IPS-18a (cell line): ENCODE measurements at regions not wholly inside any gene's neighbourhood (a gene's known extent, or its start where the extent isn't known, plus 50 kb on each side); places are given as distances from the start of the nearest gene placed in this dataset.

Source experiments
- H3K27ac ChIP-seq: one replicate; pipeline ENCODE4 v1.5.1; 2013; ENCODE audit warnings: low read length
- H3K27me3 ChIP-seq: one replicate; pipeline ENCODE4 v1.6.1; 2013; ENCODE audit warnings: mild to moderate bottlenecking, low read length; ENCODE audit not compliant: control insufficient read depth, insufficient read depth
- H3K36me3 ChIP-seq: one replicate; pipeline ENCODE4 v1.6.1; 2013; ENCODE audit warnings: low read depth, low read length; ENCODE audit not compliant: control insufficient read depth
- H3K4me1 ChIP-seq: one replicate; pipeline ENCODE4 v1.6.1; 2013; ENCODE audit warnings: low read depth, low read length; ENCODE audit not compliant: control insufficient read depth
- H3K4me3 ChIP-seq: one replicate; pipeline ENCODE4 v1.5.1; 2013; ENCODE audit warnings: low read length
- H3K9ac ChIP-seq: one replicate; pipeline ENCODE4 v1.6.1; 2013; ENCODE audit warnings: mild to moderate bottlenecking, low read length, moderate library complexity
- H3K9me3 ChIP-seq: one replicate; pipeline ENCODE4 v1.6.1; 2013; ENCODE audit warnings: low read depth, low read length; ENCODE audit not compliant: control insufficient read depth

GRCh38 chr20:60240986-60241385 lies 282.8 kb downstream of the CDH26 start:
- no peak overlapping the region for H3K27ac ChIP-seq
- no peaks in the 10 kb centered on the region for H3K4me1 ChIP-seq
- H3K36me3 ChIP-seq, result no peaks in the 10 kb centered on the region
- no peak overlapping the region for H3K4me3 ChIP-seq
- no peaks in the 10 kb centered on the region for H3K9me3 ChIP-seq
- H3K27me3 ChIP-seq, result no peaks in the 10 kb centered on the region
- H3K9ac ChIP-seq, result no peak overlapping the region

GRCh38 chr20:60242836-60243505 lies 284.7 kb downstream of the CDH26 start:
- Histone ChIP-seq H3K4me3 (no peak overlapping the region), H3K36me3 (no peaks in the 10 kb centered on the region), H3K27ac (no peak overlapping the region), H3K9me3 (no peaks in the 10 kb centered on the region), H3K9ac (no peak overlapping the region), H3K27me3 (no peaks in the 10 kb centered on the region), H3K4me1 (no peaks in the 10 kb centered on the region)

- Histone ChIP-seq H3K27me3 (no peaks in the 10 kb centered on the region), H3K9ac (no peak overlapping the region), H3K4me1 (no peaks in the 10 kb centered on the region)
Observed at GRCh38 chr20:60244373-60245146, 286.3 kb downstream of the CDH26 start.

GRCh38 chr20:60246751-60247150 lies 288.5 kb downstream of the CDH26 start:
- H3K27me3 ChIP-seq, result no peaks in the 10 kb centered on the region
- no peak overlapping the region for H3K4me3 ChIP-seq
- H3K9me3 ChIP-seq, result no peaks in the 10 kb centered on the region
- no peak overlapping the region for H3K27ac ChIP-seq
- H3K4me1 ChIP-seq, result no peaks in the 10 kb centered on the region
- H3K9ac ChIP-seq, result no peak overlapping the region
- H3K36me3 ChIP-seq, result no peaks in the 10 kb centered on the region

More at GRCh38 chr20:60244373-60245146, 286.3 kb downstream of the CDH26 start:
- Histone ChIP-seq H3K9me3 (no peaks in the 10 kb centered on the region), H3K4me3 (no peak overlapping the region), H3K36me3 (no peaks in the 10 kb centered on the region), H3K27ac (no peak overlapping the region)

GRCh38 chr20:60249436-60249835 lies 291.2 kb downstream of the CDH26 start:
- H3K36me3 ChIP-seq, result no peaks in the 10 kb centered on the region
- no peak overlapping the region for H3K27ac ChIP-seq
- H3K4me1 ChIP-seq, result no peaks in the 10 kb centered on the region
- H3K9me3 ChIP-seq, result no peaks in the 10 kb centered on the region
- no peaks in the 10 kb centered on the region for H3K27me3 ChIP-seq
- H3K4me3 ChIP-seq, result no peak overlapping the region
- no peak overlapping the region for H3K9ac ChIP-seq

GRCh38 chr20:60250251-60250650 lies 292.0 kb downstream of the CDH26 start:
- Histone ChIP-seq H3K27ac (no peak overlapping the region), H3K27me3 (no peaks in the 10 kb centered on the region), H3K9ac (no peak overlapping the region), H3K9me3 (no peaks in the 10 kb centered on the region), H3K36me3 (no peaks in the 10 kb centered on the region), H3K4me3 (no peak overlapping the region), H3K4me1 (peaks cover 4% of the 10 kb centered on the region)

GRCh38 chr20:60252866-60253265 lies 294.6 kb downstream of the CDH26 start:
- H3K36me3 ChIP-seq, result no peaks in the 10 kb centered on the region
- no peaks in the 10 kb centered on the region for H3K9me3 ChIP-seq
- no peak overlapping the region for H3K27ac ChIP-seq
- no peak overlapping the region for H3K9ac ChIP-seq
- H3K27me3 ChIP-seq, result no peaks in the 10 kb centered on the region
- no peak overlapping the region for H3K4me3 ChIP-seq
- H3K4me1 ChIP-seq, result peaks cover 4% of the 10 kb centered on the region

GRCh38 chr20:60253471-60253870 lies 295.2 kb downstream of the CDH26 start:
- peaks cover 4% of the 10 kb centered on the region for H3K4me1 ChIP-seq
- no peak overlapping the region for H3K9ac ChIP-seq
- no peaks in the 10 kb centered on the region for H3K36me3 ChIP-seq
- H3K4me3 ChIP-seq, result no peak overlapping the region
- H3K27ac ChIP-seq, result no peak overlapping the region
- H3K9me3 ChIP-seq, result no peaks in the 10 kb centered on the region
- H3K27me3 ChIP-seq, result no peaks in the 10 kb centered on the region

GRCh38 chr20:60254901-60255411 lies 296.7 kb downstream of the CDH26 start:
- Histone ChIP-seq H3K9ac (no peak overlapping the region), H3K27ac (no peak overlapping the region)

GRCh38 chr20:60255415-60255814 lies 297.2 kb downstream of the CDH26 start:
- Histone ChIP-seq H3K4me3 (no peak overlapping the region), H3K4me1 (peaks cover 4% of the 10 kb centered on the region), H3K36me3 (no peaks in the 10 kb centered on the region), H3K9ac (no peak overlapping the region), H3K27me3 (no peaks in the 10 kb centered on the region), H3K27ac (no peak overlapping the region), H3K9me3 (no peaks in the 10 kb centered on the region)

More at GRCh38 chr20:60254901-60255411, 296.7 kb downstream of the CDH26 start:
- Histone ChIP-seq H3K27me3 (no peaks in the 10 kb centered on the region), H3K9me3 (no peaks in the 10 kb centered on the region), H3K36me3 (no peaks in the 10 kb centered on the region), H3K4me3 (no peak overlapping the region), H3K4me1 (peaks cover 4% of the 10 kb centered on the region)

- no peaks in the 10 kb centered on the region for H3K9me3 ChIP-seq
- H3K9ac ChIP-seq, result no peak overlapping the region
- H3K4me1 ChIP-seq, result peaks cover 4% of the 10 kb centered on the region
- no peaks in the 10 kb centered on the region for H3K27me3 ChIP-seq
- H3K36me3 ChIP-seq, result no peaks in the 10 kb centered on the region
- no peak overlapping the region for H3K27ac ChIP-seq
- H3K4me3 ChIP-seq, result no peak overlapping the region
Observed at GRCh38 chr20:60255866-60256265, 297.6 kb downstream of the CDH26 start.
